ENCODE measurements at regions not wholly inside any gene's neighbourhood (a gene's known extent, or its start where the extent isn't known, plus 50 kb on each side); places are given as distances from the start of the nearest gene placed in this dataset.

GRCh38 chr4:90027565-90027964 is 99.6 kb upstream of the CCSER1 start:
- no peak for TF ChIP-seq CTCF (conservative IDR thresholded peaks at IDR 0.05 in 1 of 2, IDR thresholded peaks at IDR 0.05 in 1 of 2; ENCODE audit: extremely low read depth in 1 of 2, insufficient read depth in 1 of 2, low read depth in 1 of 2, low read length in 2 of 2)
- TF ChIP-seq EZH2 (IDR thresholded peaks at IDR 0.05; ENCODE audit: borderline replicate concordance, low read length): no peak
